ENCODE measurements at regions not wholly inside any gene's neighbourhood (a gene's known extent, or its start where the extent isn't known, plus 50 kb on each side); places are given as distances from the start of the nearest gene placed in this dataset.
A peak's percentile ranks its signal among the peaks of the same experiment; 100 is the strongest.

- Histone ChIP-seq H3K4me1 (no peaks in the 10 kb centered on the region), H3K4me3 (no peak overlapping the region), H3K36me3 (no peaks in the 10 kb centered on the region), H3K27me3 (no peaks in the 10 kb centered on the region), H3K27ac (no peak overlapping the region), H3K9me3 (no peaks in the 10 kb centered on the region)
- no peak for DNase-seq
- TF ChIP-seq POLR2A (IDR thresholded peaks at IDR 0.05) (no peak), CTCF (IDR thresholded peaks at IDR 0.05) (no peak)
Measured at GRCh38 chr1:63014267-63014666, 230.3 kb downstream of the ATG4C start.

- no peak for DNase-seq
- Histone ChIP-seq H3K9me3 (no peaks in the 10 kb centered on the region), H3K27me3 (no peaks in the 10 kb centered on the region), H3K4me3 (no peak overlapping the region), H3K4me1 (peaks cover 0 to 7% (median 0%) of the 10 kb centered on the region in 4 donors), H3K36me3 (no peaks in the 10 kb centered on the region), H3K27ac (no peak overlapping the region)
- TF ChIP-seq CTCF (IDR thresholded peaks at IDR 0.05) (no peak), POLR2A (IDR thresholded peaks at IDR 0.05) (no peak)
Measured at GRCh38 chr1:63022319-63022718, 238.4 kb downstream of the ATG4C start.

DNA sequence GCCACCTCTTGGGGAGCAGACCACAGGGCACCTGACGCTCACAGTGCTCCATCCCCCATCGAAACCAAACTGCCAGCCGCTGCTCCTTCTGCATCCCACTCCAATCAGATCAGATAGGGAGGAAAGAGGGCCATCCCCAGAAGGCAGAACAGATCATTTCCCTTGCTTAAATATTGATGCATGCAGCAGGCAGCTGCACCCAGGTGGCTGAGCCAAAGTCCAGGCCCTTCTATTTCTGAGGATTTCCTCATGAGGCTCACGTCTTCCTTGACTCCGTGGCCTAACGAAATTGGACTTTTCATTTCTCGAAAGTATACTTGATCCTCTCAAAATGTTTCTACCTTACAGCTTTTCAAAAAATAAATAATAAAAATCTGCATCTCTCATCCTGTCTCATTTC, 239.2 kb downstream of the ATG4C start:
- TF ChIP-seq CTCF (IDR thresholded peaks at IDR 0.05) (no peak), POLR2A (IDR thresholded peaks at IDR 0.05) (no peak)
- Histone ChIP-seq H3K27me3 (no peaks in the 10 kb centered on the region), H3K4me1 (peaks cover 0 to 7% (median 0%) of the 10 kb centered on the region in 4 donors), H3K4me3 (no peak overlapping the region), H3K27ac (no peak overlapping the region), H3K9me3 (no peaks in the 10 kb centered on the region), H3K36me3 (no peaks in the 10 kb centered on the region)
- peak in 1 of 3 donors; percentile 51 for DNase-seq

GRCh38 chr1:63023637-63024036, 239.7 kb downstream of the ATG4C start:
- Histone ChIP-seq H3K9me3 (no peaks in the 10 kb centered on the region), H3K27ac (no peak overlapping the region), H3K4me1 (peaks cover 0 to 7% (median 0%) of the 10 kb centered on the region in 4 donors), H3K36me3 (no peaks in the 10 kb centered on the region), H3K4me3 (no peak overlapping the region), H3K27me3 (no peaks in the 10 kb centered on the region)
- TF ChIP-seq CTCF (IDR thresholded peaks at IDR 0.05) (no peak), POLR2A (IDR thresholded peaks at IDR 0.05) (no peak)
- no peak for DNase-seq

GRCh38 chr1:63024132-63024531, 240.2 kb downstream of the ATG4C start:
- no peak overlapping the region for H3K27ac ChIP-seq
- H3K4me1 ChIP-seq, result peaks cover 0 to 7% (median 0%) of the 10 kb centered on the region in 4 donors
- no peaks in the 10 kb centered on the region for H3K9me3 ChIP-seq
- H3K27me3 ChIP-seq, result no peaks in the 10 kb centered on the region
- TF ChIP-seq POLR2A (IDR thresholded peaks at IDR 0.05), result no peak
- TF ChIP-seq CTCF (IDR thresholded peaks at IDR 0.05), result no peak
- no peak for DNase-seq
- no peak overlapping the region for H3K4me3 ChIP-seq
- no peaks in the 10 kb centered on the region for H3K36me3 ChIP-seq

DNA sequence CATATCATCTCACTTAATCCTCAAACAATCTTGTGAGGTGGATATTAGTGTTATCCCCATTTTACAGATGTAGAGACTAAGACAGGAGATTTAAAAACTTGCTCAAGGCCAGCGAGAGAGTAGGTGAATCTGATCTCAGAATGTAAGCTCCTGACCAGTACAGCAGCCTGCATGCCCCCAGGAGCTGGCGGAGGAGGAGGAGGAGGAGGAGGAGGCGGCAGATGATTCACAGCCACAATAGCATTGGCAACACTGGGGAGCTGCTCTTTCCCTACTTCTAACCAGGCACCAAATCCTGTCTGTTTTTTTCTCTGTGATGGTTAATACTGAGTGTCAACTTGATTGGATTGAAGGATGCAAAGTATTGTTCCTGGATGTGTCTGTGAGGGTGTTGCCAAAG, 243.2 kb downstream of the ATG4C start:
- no peak for DNase-seq
- H3K27ac ChIP-seq, result no peak overlapping the region
- H3K4me3 ChIP-seq, result no peak overlapping the region
- peaks cover 0 to 7% (median 0%) of the 10 kb centered on the region in 4 donors for H3K4me1 ChIP-seq
- no peaks in the 10 kb centered on the region for H3K36me3 ChIP-seq
- TF ChIP-seq POLR2A (IDR thresholded peaks at IDR 0.05) (no peak), CTCF (IDR thresholded peaks at IDR 0.05) (no peak)
- no peaks in the 10 kb centered on the region for H3K9me3 ChIP-seq
- no peaks in the 10 kb centered on the region for H3K27me3 ChIP-seq
